Transverse colon (tissue), 4 donors: ENCODE measurements at regions not wholly inside any gene's neighbourhood (a gene's known extent, or its start where the extent isn't known, plus 50 kb on each side); places are given as distances from the start of the nearest gene placed in this dataset.
"Not testable (repeated sequence)": the region's sequence is repeated elsewhere in the genome, so short reads cannot be mapped to it uniquely, and the experiment has no call there.

Experiments used
- DNase-seq: peaks from one replicate; pipeline ENCODE4 v3.0.0-alpha.2; 2019
- H3K27ac ChIP-seq, 4 donors: fragments of 200-600 bp; sonication (generic); 2 replicates each; pipeline ENCODE4 v1.5.1; 2016 to 2018; ENCODE audit warnings: inconsistent platforms in 4 of 4
- H3K27me3 ChIP-seq: fragments of 200-600 bp; sonication (generic); 2 replicates; pipeline ENCODE4 v1.5.1; 2017; ENCODE audit warnings: inconsistent platforms
- H3K36me3 ChIP-seq, 4 donors: fragments of 200-600 bp; sonication (generic); 2 replicates each; pipeline ENCODE4 v1.5.1; 2017 to 2019; ENCODE audit warnings: inconsistent platforms in 4 of 4
- H3K4me1 ChIP-seq, 4 donors: fragments of 200-600 bp; sonication (generic); 2 replicates each; pipeline ENCODE4 v1.5.1; 2017 to 2020; ENCODE audit warnings: inconsistent platforms in 4 of 4
- H3K4me3 ChIP-seq, 4 donors: fragments of 200-600 bp; sonication (generic); 1 replicate in 1 of 4; 2 replicates in 3 of 4; pipeline versions ENCODE4 v1.5.1 to v1.6.1; 2017 to 2019; ENCODE audit warnings: inconsistent platforms in 4 of 4
- H3K9me3 ChIP-seq, 2 donors: fragments of 200-600 bp; sonication (generic); 2 replicates each; pipeline ENCODE4 v1.5.1; 2017 to 2019; ENCODE audit warnings: inconsistent platforms in 2 of 2
- CTCF ChIP-seq, 5 experiments: fragments of 200-600 bp in 3 of 5; fragments of 450-650 bp in 2 of 5; sonication (generic) in 3 of 5; IDR thresholded peaks; 1 replicate in 2 of 5; 2 replicates in 3 of 5; pipeline ENCODE4 v1.5.1; 2016 to 2017; ENCODE audit warnings: antibody characterized with exemption in 5 of 5, inconsistent platforms in 3 of 5, mild to moderate bottlenecking in 2 of 5, moderate library complexity in 1 of 5
- EP300 ChIP-seq: sonication (generic); formaldehyde crosslinking; IDR thresholded peaks from one replicate; pipeline ENCODE4 v1.6.1; 2017; ENCODE audit warnings: antibody characterized with exemption, low read depth
- POLR2A ChIP-seq: fragments of 450-650 bp; IDR thresholded peaks from one replicate; pipeline ENCODE4 v1.6.1; 2016; ENCODE audit warnings: antibody characterized with exemption, mild to moderate bottlenecking, moderate library complexity
- POLR2AphosphoS5 ChIP-seq, 3 donors: sonication (generic); formaldehyde crosslinking; IDR thresholded peaks; one replicate each; pipeline ENCODE4 v1.6.1; 2016; ENCODE audit warnings: antibody characterized with exemption in 3 of 3
- WGBS, 2 donors: methylation state at CpG; one replicate each; pipeline ENCODE4 v1.1.5; 2018; ENCODE audit warnings: low coverage in 1 of 2; 5-methylcytosine and 5-hydroxymethylcytosine counted together
- in situ Hi-C, 4 donors: fragments of 200-750 bp; cut with MboI; loops; one replicate each; pipeline versions ENCODE4 v1.15.0 to v1.15.1; 2017; ENCODE audit warnings: low sequenced_read_pairs in 3 of 4, low pct_ligation_motif_present in 1 of 4, low pct_unique_long_range_greater_than_20kb in 1 of 4
- intact Hi-C: fragments of 100-400 bp; cut with DNase I; formaldehyde crosslinking; loops from one replicate; pipeline ENCODE4 v1.15.1; 2023; ENCODE audit warnings: low total_unique reads

GRCh38 chr12:131627151-131628022, 83.5 kb upstream of the SFSWAP start:
- H3K36me3 ChIP-seq, H3K4me3 ChIP-seq, H3K27ac ChIP-seq, H3K9me3 ChIP-seq, DNase-seq, H3K4me1 ChIP-seq, in situ Hi-C loops: not testable (repeated sequence)
- H3K27me3 ChIP-seq: peaks cover 15% of the 10 kb centered on the region
- 11 to 28% methylated on average over 3 to 13 of the region's 29 CpGs for WGBS, 2 donors
- intact Hi-C loops: loop anchor here (5.0 kb wide), 1 partner anchor 245 kb away; no protein-coding TSS in a partner anchor

- H3K4me1 ChIP-seq: no peaks in the 10 kb centered on the region
- WGBS, 2 donors: 53 to 69% methylated on average over 7 to 20 of the region's 20 CpGs
- TF ChIP-seq POLR2A: no peak
- TF ChIP-seq CTCF (IDR thresholded peaks at IDR 0.05): no peak
- no peak for TF ChIP-seq EP300
- no peak for TF ChIP-seq POLR2AphosphoS5 (IDR thresholded peaks at IDR 0.05)
- in situ Hi-C loops (no loop called here), intact Hi-C loops (loop anchor here (5.0 kb wide), 1 partner anchor 244 kb away; no protein-coding TSS in a partner anchor)
- no peaks in the 10 kb centered on the region for H3K36me3 ChIP-seq
- H3K27ac ChIP-seq: no peak overlapping the region
- no peak for DNase-seq
- H3K4me3 ChIP-seq: no peak overlapping the region
- peaks cover 15% of the 10 kb centered on the region for H3K27me3 ChIP-seq
- no peaks in the 10 kb centered on the region for H3K9me3 ChIP-seq
Measured at GRCh38 chr12:131628023-131628740, 82.7 kb upstream of the SFSWAP start.

GRCh38 chr12:131628766-131629448, 82.0 kb upstream of the SFSWAP start:
- TF ChIP-seq POLR2AphosphoS5 (IDR thresholded peaks at IDR 0.05): no peak
- no peak for TF ChIP-seq CTCF (IDR thresholded peaks at IDR 0.05)
- TF ChIP-seq POLR2A: no peak
- TF ChIP-seq EP300: no peak
- H3K4me3 ChIP-seq: no peak overlapping the region
- 74% methylated on average over 19 of the region's 19 CpGs; no CpG with 5 or more reads in 1 of the 2 donors for WGBS, 2 donors
- in situ Hi-C loops: no loop called here
- intact Hi-C loops: loop anchor here (5.0 kb wide), 1 partner anchor 243 kb away; no protein-coding TSS in a partner anchor
- H3K4me1 ChIP-seq: no peaks in the 10 kb centered on the region
- H3K27me3 ChIP-seq: peaks cover 15% of the 10 kb centered on the region
- no peaks in the 10 kb centered on the region for H3K36me3 ChIP-seq
- no peak for DNase-seq
- H3K9me3 ChIP-seq: no peaks in the 10 kb centered on the region
- H3K27ac ChIP-seq: no peak overlapping the region

GRCh38 chr12:131631230-131631629, 79.7 kb upstream of the SFSWAP start:
- no peak for DNase-seq
- WGBS, 2 donors: 61 to 95% methylated on average over 2 to 3 of the region's 3 CpGs
- in situ Hi-C loops: no loop called here
- H3K4me1 ChIP-seq: no peaks in the 10 kb centered on the region
- intact Hi-C loops: no loop called here
- H3K4me3 ChIP-seq: no peak overlapping the region
- no peaks in the 10 kb centered on the region for H3K9me3 ChIP-seq
- H3K27me3 ChIP-seq: peaks cover 15% of the 10 kb centered on the region
- no peak overlapping the region for H3K27ac ChIP-seq
- TF ChIP-seq POLR2AphosphoS5 (IDR thresholded peaks at IDR 0.05): no peak
- no peak for TF ChIP-seq EP300
- no peak for TF ChIP-seq CTCF (IDR thresholded peaks at IDR 0.05)
- no peak for TF ChIP-seq POLR2A
- no peaks in the 10 kb centered on the region for H3K36me3 ChIP-seq

GRCh38 chr12:131631889-131632651, 78.8 kb upstream of the SFSWAP start:
- H3K9me3 ChIP-seq, intact Hi-C loops, H3K36me3 ChIP-seq, DNase-seq, H3K27ac ChIP-seq, H3K4me3 ChIP-seq, in situ Hi-C loops, H3K4me1 ChIP-seq: not testable (repeated sequence)
- 71 to 72% methylated on average over 3 to 23 of the region's 23 CpGs for WGBS, 2 donors
- H3K27me3 ChIP-seq: peaks cover 15% of the 10 kb centered on the region

GRCh38 chr12:131632652-131633023, 78.3 kb upstream of the SFSWAP start:
- peaks cover 19% of the 10 kb centered on the region for H3K27me3 ChIP-seq
- in situ Hi-C loops, H3K4me3 ChIP-seq, H3K36me3 ChIP-seq, intact Hi-C loops, H3K4me1 ChIP-seq, H3K9me3 ChIP-seq, H3K27ac ChIP-seq, DNase-seq: not testable (repeated sequence)
- WGBS, 2 donors: 39 to 51% methylated on average over 4 to 5 of the region's 5 CpGs
